NCI-H2171 (cell line): ENCODE measurements at regions not wholly inside any gene's neighbourhood (a gene's known extent, or its start where the extent isn't known, plus 50 kb on each side); places are given as distances from the start of the nearest gene placed in this dataset.
A peak's percentile ranks its signal among the peaks of the same experiment; 100 is the strongest.
"Not testable (repeated sequence)": the region's sequence is repeated elsewhere in the genome, so short reads cannot be mapped to it uniquely, and the experiment has no call there.

Experiments used
- DNase-seq: peaks from one replicate; lab custom pipeline; 2025; lab: John Stamatoyannopoulos, UW

- no peak for DNase-seq
Measured at GRCh38 chr12:116432314-116432750, 126.8 kb upstream of the MAP1LC3B2 start.

GRCh38 chr12:116433249-116433648, 125.9 kb upstream of the MAP1LC3B2 start:
- no peak for DNase-seq

- DNase-seq = no peak
Measured at GRCh38 chr12:116434155-116435011, 124.8 kb upstream of the MAP1LC3B2 start.

GRCh38 chr12:116435984-116436383, 123.2 kb upstream of the MAP1LC3B2 start:
- DNase-seq = no peak

GRCh38 chr12:116436561-116437249, 122.5 kb upstream of the MAP1LC3B2 start:
- DNase-seq = no peak

GRCh38 chr12:116441292-116441691, 117.9 kb upstream of the MAP1LC3B2 start:
- no peak for DNase-seq

GRCh38 chr12:116442304-116442703, 116.9 kb upstream of the MAP1LC3B2 start:
- DNase-seq = no peak

- DNase-seq = no peak
Measured at GRCh38 chr12:116442946-116443345, 116.2 kb upstream of the MAP1LC3B2 start.

- peak; percentile 41 for DNase-seq
Measured at GRCh38 chr12:116443821-116444589, 115.2 kb upstream of the MAP1LC3B2 start.

GRCh38 chr12:116444590-116444943, 114.6 kb upstream of the MAP1LC3B2 start:
- DNase-seq = no peak

- no peak for DNase-seq
Measured at GRCh38 chr12:116448165-116448739, 110.9 kb upstream of the MAP1LC3B2 start.

- DNase-seq = no peak
Measured at GRCh38 chr12:116450406-116450910, 108.7 kb upstream of the MAP1LC3B2 start.

GRCh38 chr12:116452975-116453374, 106.2 kb upstream of the MAP1LC3B2 start:
- DNase-seq = not testable (repeated sequence)

- no peak for DNase-seq
Measured at GRCh38 chr12:116453631-116454030, 105.5 kb upstream of the MAP1LC3B2 start.

- DNase-seq = no peak
Measured at GRCh38 chr12:116454076-116454475, 105.1 kb upstream of the MAP1LC3B2 start.

GRCh38 chr12:116454950-116455447, 104.2 kb upstream of the MAP1LC3B2 start:
- no peak for DNase-seq

- DNase-seq = peak; percentile 2
Measured at GRCh38 chr12:116455540-116456329, 103.4 kb upstream of the MAP1LC3B2 start.

- no peak for DNase-seq
Measured at GRCh38 chr12:116456330-116457082, 102.7 kb upstream of the MAP1LC3B2 start.

- no peak for DNase-seq
Measured at GRCh38 chr12:116458492-116458891, 100.7 kb upstream of the MAP1LC3B2 start.
